ENCODE measurements at regions not wholly inside any gene's neighbourhood (a gene's known extent, or its start where the extent isn't known, plus 50 kb on each side); places are given as distances from the start of the nearest gene placed in this dataset.

DNA sequence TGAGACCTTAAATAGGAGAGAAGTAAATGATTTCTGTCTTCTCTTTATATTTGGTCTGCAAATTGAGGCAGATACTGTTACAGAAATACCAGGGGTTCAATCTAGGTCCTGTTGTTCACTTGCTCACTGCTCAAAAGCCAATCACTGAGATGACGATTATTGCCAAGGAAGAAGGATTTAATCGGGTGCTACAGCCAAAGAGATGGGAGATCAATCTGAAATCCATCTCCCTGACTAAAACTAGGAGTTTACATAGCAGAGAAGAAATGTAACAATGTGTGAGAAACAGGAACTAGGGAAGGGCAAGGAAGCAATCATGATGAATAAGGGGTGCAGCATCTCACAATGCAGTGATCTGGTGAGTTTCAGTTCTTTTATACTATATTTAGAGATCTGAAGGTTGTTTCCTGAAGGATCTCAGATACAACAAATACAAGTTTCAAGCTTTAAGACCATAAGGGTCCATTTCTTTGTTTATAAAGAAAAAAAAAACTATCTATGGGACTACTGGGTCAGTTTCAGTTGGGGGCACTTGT, 117.9 kb upstream of the FAM9B start:
- no peaks in the 10 kb centered on the region for H3K9me3 ChIP-seq

DNA sequence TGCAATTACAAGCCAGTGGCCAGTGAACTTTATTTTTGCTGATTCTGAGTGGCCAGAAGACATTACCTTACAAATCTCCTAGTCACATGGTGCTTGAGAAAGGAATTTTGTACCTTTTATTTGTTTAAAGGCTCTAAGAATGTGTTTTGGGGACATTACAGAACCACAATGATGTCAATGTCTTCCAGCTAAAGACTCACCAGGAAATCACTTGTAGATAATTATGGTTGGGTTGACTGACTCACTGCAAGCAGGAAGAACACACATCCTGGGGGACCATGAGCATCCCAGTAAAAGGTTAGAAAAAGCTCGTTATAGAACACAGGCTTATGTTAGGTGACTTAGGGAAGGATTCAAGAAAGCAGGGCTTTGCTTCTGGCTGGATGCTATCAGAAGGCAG, 119.4 kb upstream of the FAM9B start:
- no peaks in the 10 kb centered on the region for H3K27me3 ChIP-seq
- no peaks in the 10 kb centered on the region for H3K36me3 ChIP-seq
- H3K4me3 ChIP-seq = no peak overlapping the region
- no peak overlapping the region for H3K27ac ChIP-seq
- ATAC-seq (no peak), DNase-seq (no peak)
- no peaks in the 10 kb centered on the region for H3K4me1 ChIP-seq
- intact Hi-C loops (cut with DNase I) = no loop called here
- H3K9me3 ChIP-seq = no peaks in the 10 kb centered on the region
- TF ChIP-seq, protein P1, sequence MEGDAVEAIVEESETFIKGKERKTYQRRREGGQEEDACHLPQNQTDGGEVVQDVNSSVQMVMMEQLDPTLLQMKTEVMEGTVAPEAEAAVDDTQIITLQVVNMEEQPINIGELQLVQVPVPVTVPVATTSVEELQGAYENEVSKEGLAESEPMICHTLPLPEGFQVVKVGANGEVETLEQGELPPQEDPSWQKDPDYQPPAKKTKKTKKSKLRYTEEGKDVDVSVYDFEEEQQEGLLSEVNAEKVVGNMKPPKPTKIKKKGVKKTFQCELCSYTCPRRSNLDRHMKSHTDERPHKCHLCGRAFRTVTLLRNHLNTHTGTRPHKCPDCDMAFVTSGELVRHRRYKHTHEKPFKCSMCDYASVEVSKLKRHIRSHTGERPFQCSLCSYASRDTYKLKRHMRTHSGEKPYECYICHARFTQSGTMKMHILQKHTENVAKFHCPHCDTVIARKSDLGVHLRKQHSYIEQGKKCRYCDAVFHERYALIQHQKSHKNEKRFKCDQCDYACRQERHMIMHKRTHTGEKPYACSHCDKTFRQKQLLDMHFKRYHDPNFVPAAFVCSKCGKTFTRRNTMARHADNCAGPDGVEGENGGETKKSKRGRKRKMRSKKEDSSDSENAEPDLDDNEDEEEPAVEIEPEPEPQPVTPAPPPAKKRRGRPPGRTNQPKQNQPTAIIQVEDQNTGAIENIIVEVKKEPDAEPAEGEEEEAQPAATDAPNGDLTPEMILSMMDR (IDR thresholded peaks at IDR 0.05) = no peak

More for the DNA sequence above, 117.9 kb upstream of the FAM9B start:
- ATAC-seq = no peak
- H3K27ac ChIP-seq = no peak overlapping the region
- no peaks in the 10 kb centered on the region for H3K27me3 ChIP-seq
- H3K4me3 ChIP-seq = no peak overlapping the region
- no peak for DNase-seq
- TF ChIP-seq, protein P1 (IDR thresholded peaks at IDR 0.05) = no peak
- H3K36me3 ChIP-seq = no peaks in the 10 kb centered on the region
- intact Hi-C loops (cut with DNase I) = no loop called here
- no peaks in the 10 kb centered on the region for H3K4me1 ChIP-seq

DNA sequence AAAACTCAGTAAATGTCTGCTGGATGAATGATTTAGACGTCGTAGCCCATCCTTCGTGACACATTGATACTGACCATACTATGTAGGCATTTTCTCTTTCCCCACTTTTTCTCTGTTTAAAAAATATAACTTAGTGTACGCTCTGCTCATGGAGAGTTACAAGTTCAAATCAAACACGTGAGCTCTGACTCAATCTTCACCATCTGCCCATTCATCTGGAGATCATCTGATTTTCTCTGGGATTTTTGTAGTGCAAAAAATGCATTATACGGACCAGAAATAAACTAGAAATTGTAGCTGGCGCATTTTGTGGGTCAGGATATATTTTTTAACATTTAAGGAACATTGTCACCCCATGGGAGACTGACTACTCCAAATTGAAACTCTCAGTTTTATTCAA, 124.7 kb upstream of the FAM9B start:
- Histone ChIP-seq H3K27ac (no peak overlapping the region), H3K36me3 (no peaks in the 10 kb centered on the region), H3K9me3 (no peaks in the 10 kb centered on the region), H3K27me3 (no peaks in the 10 kb centered on the region), H3K4me3 (no peak overlapping the region), H3K4me1 (no peaks in the 10 kb centered on the region)
- no peak for ATAC-seq
- DNase-seq = no peak
- TF ChIP-seq, protein P1 (IDR thresholded peaks at IDR 0.05) = no peak
- intact Hi-C loops (cut with DNase I) = no loop called here

DNA sequence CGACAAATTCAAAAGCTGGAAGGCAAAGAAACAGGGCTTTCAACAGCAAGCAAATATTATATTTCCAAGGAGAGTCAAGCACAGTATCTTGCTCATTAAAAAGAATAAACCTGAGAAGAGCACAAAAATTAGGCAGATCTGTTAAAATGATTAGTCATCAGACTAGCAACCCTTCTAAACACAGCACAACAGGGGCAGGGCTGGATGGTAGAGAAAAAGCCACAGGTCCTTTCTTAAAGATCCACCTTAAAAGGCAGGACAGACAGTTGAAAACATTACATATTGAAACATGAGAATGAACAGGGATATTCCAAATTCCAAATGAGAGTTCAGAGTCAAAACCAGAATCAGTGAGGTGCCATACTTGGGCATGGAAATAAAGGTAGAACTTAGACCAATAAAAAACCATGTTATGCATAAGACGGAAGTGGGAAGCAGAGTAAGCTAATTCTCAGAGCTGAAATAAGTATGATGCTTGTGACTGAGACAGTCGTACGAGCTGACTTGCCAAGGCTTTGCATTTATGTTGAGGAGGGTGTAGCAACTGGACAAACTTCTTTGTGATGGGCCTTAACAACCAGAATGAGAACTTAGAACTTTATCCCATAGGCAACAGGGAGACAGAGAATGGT, 126.9 kb upstream of the FAM9B start:
- H3K36me3 ChIP-seq = no peaks in the 10 kb centered on the region
- ATAC-seq = no peak
- H3K4me3 ChIP-seq = no peak overlapping the region
- intact Hi-C loops (cut with DNase I) = no loop called here
- no peak overlapping the region for H3K27ac ChIP-seq
- no peak for DNase-seq
- H3K4me1 ChIP-seq = no peaks in the 10 kb centered on the region
- H3K9me3 ChIP-seq = no peaks in the 10 kb centered on the region
- H3K27me3 ChIP-seq = no peaks in the 10 kb centered on the region
- TF ChIP-seq, protein P1 (IDR thresholded peaks at IDR 0.05) = no peak

DNA sequence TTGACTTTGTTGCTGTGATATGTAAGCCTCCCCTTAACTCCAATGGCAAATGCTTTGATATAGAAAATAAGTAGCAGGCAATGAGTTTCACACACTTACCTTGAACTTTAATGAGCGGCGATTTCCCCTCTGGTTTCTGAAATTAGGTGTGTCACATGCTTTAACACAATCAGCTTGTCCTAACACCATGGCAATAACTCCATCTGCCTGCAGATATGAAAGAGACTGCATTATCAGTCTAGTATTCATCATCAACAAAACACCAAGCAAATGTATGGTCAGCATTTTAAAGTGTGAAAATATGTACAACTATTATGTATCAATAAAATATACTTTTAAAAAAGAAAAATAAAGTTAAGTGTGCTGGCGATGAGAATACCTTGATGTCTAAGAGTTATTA, 128.8 kb upstream of the FAM9B start:
- no peak overlapping the region for H3K4me3 ChIP-seq
- TF ChIP-seq, protein P1 (IDR thresholded peaks at IDR 0.05) = no peak
- no peak overlapping the region for H3K27ac ChIP-seq
- ATAC-seq (no peak), DNase-seq (no peak)
- H3K4me1 ChIP-seq = no peaks in the 10 kb centered on the region
- H3K36me3 ChIP-seq = no peaks in the 10 kb centered on the region
- peaks cover 0 to 3% of the 10 kb centered on the region in 2 donors for H3K9me3 ChIP-seq
- no peaks in the 10 kb centered on the region for H3K27me3 ChIP-seq
- intact Hi-C loops (cut with DNase I) = no loop called here
